ENCODE measurements at regions not wholly inside any gene's neighbourhood (a gene's known extent, or its start where the extent isn't known, plus 50 kb on each side); places are given as distances from the start of the nearest gene placed in this dataset.

GRCh38 chr22:44590291-44590690 lies 92.3 kb upstream of the RTL6 start:
- TF ChIP-seq CTCF (IDR thresholded peaks at IDR 0.05): no peak
- no peak for TF ChIP-seq POLR2A (IDR thresholded peaks at IDR 0.05)
- no peak for TF ChIP-seq POLR2AphosphoS5 (IDR thresholded peaks at IDR 0.05)
- no peak for TF ChIP-seq EP300 (IDR thresholded peaks at IDR 0.05)

Data from suprapubic skin (tissue), 4 donors.